HG03469 (cell line): ENCODE measurements at regions not wholly inside any gene's neighbourhood (a gene's known extent, or its start where the extent isn't known, plus 50 kb on each side); places are given as distances from the start of the nearest gene placed in this dataset.

Experiments used
- ATAC-seq: cut with Tn5 transposase; IDR thresholded peaks from one replicate; pipeline ENCODE4 v1.9.1; 2021; ENCODE audit warnings: mild to moderate bottlenecking, moderate library complexity, moderate number of reproducible peaks; ENCODE audit not compliant: unreplicated experiment

GRCh38 chr7:10798044-10798443 is 175.6 kb upstream of the PHF14 start:
- no peak for ATAC-seq

- no peak for ATAC-seq
Measured at GRCh38 chr7:10799475-10799874, 174.2 kb upstream of the PHF14 start.

GRCh38 chr7:10802011-10802410 is 171.7 kb upstream of the PHF14 start:
- no peak for ATAC-seq

- no peak for ATAC-seq
Measured at GRCh38 chr7:10802526-10802925, 171.1 kb upstream of the PHF14 start.

GRCh38 chr7:10803720-10804119 is 170.0 kb upstream of the PHF14 start:
- ATAC-seq: no peak

GRCh38 chr7:10804770-10805169 is 168.9 kb upstream of the PHF14 start:
- ATAC-seq: no peak

GRCh38 chr7:10815546-10815945 is 158.1 kb upstream of the PHF14 start:
- no peak for ATAC-seq

- no peak for ATAC-seq
Measured at GRCh38 chr7:10821156-10821555, 152.5 kb upstream of the PHF14 start.

- ATAC-seq: no peak
Measured at GRCh38 chr7:10824154-10824553, 149.5 kb upstream of the PHF14 start.

- no peak for ATAC-seq
Measured at GRCh38 chr7:10838228-10838627, 135.4 kb upstream of the PHF14 start.

- no peak for ATAC-seq
Measured at GRCh38 chr7:10845225-10845624, 128.4 kb upstream of the PHF14 start.

GRCh38 chr7:10855583-10855982 is 118.1 kb upstream of the PHF14 start:
- no peak for ATAC-seq

GRCh38 chr7:10860516-10860915 is 113.2 kb upstream of the PHF14 start:
- no peak for ATAC-seq

GRCh38 chr7:10863476-10863875 is 110.2 kb upstream of the PHF14 start:
- no peak for ATAC-seq

GRCh38 chr7:10874666-10875065 is 99.0 kb upstream of the PHF14 start:
- no peak for ATAC-seq

GRCh38 chr7:10875080-10875479 is 98.6 kb upstream of the PHF14 start:
- no peak for ATAC-seq

GRCh38 chr7:10888861-10889260 is 84.8 kb upstream of the PHF14 start:
- ATAC-seq: peak; percentile 10

GRCh38 chr7:10889266-10889898 is 84.3 kb upstream of the PHF14 start:
- ATAC-seq: peak; percentile 96

- no peak for ATAC-seq
Measured at GRCh38 chr7:10908600-10908999, 65.1 kb upstream of the PHF14 start.

- ATAC-seq: no peak
Measured at GRCh38 chr7:10910447-10910846, 63.2 kb upstream of the PHF14 start.

- no peak for ATAC-seq
Measured at GRCh38 chr7:10912077-10912476, 61.6 kb upstream of the PHF14 start.

GRCh38 chr7:10913457-10913856 is 60.2 kb upstream of the PHF14 start:
- no peak for ATAC-seq

GRCh38 chr7:10918093-10918590 is 55.5 kb upstream of the PHF14 start:
- ATAC-seq: no peak
